ENCODE measurements at regions not wholly inside any gene's neighbourhood (a gene's known extent, or its start where the extent isn't known, plus 50 kb on each side); places are given as distances from the start of the nearest gene placed in this dataset.
"Not testable (repeated sequence)": the region's sequence is repeated elsewhere in the genome, so short reads cannot be mapped to it uniquely, and the experiment has no call there.

- Mint-ChIP-seq H3K36me3 (peaks cover 0 to 3% (median 0%) of the 10 kb centered on the region in 3 donors), H3K27ac (no peak overlapping the region), H3K4me3 (no peak overlapping the region), H3K4me1 (no peaks in the 10 kb centered on the region), H3K9me3 (no peaks in the 10 kb centered on the region), H3K27me3 (ENCODE audit: low read depth in 3 of 3) (peaks cover 0 to 5% (median 5%) of the 10 kb centered on the region in 3 donors)
- no peak for DNase-seq
Measured at GRCh38 chr2:111665551-111666116, 218.4 kb downstream of the ANAPC1 start.

DNA sequence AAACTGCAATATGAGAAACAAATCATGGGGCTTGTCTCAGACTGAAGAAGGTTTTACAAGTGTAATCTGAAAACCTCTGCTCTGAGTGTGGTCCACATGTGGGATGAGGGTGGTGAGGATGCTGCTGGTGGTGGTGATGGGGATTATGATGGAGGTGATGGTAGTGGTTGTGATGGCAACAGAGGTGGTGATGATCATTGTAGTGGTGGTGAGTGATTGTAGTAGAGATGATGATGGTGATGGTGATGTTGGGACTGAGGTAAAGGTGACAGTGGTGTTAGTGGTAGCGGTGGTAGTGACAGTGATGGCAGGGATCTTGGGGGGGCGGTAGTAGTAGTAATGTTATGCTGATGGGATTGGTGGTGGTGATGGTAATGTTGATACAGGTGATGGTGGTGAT lies 217.8 kb downstream of the ANAPC1 start:
- Mint-ChIP-seq H3K4me1 (no peaks in the 10 kb centered on the region), H3K36me3 (no peaks in the 10 kb centered on the region), H3K27me3 (ENCODE audit: low read depth in 3 of 3) (peaks cover 0 to 5% (median 3%) of the 10 kb centered on the region in 3 donors), H3K9me3 (no peaks in the 10 kb centered on the region), H3K27ac (no peak overlapping the region), H3K4me3 (no peak overlapping the region)
- DNase-seq: peak in 2 of 3 donors; percentile 5 to 25

DNA sequence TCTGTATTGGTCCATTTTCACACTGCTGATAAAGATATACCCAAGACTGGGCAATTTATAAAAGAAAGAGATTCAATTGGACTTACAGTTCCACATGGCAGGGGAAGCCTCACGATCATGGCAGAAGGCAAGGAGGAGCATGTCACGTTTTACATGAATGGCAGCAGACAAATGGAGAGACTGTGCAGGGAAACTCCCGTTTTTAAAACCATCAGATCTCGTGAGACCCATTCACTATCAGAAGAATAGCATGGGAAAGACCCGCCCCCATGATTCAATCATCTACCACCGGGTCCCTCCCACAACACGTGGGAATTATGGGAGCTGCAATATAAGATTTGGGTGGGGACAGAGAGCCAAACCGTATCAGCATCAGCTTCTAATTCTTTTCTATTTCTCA lies 217.0 kb downstream of the ANAPC1 start:
- Mint-ChIP-seq H3K27me3 (ENCODE audit: low read depth in 3 of 3) (peaks cover 0 to 5% (median 0%) of the 10 kb centered on the region in 3 donors), H3K4me3 (no peak overlapping the region), H3K36me3 (no peaks in the 10 kb centered on the region), H3K9me3 (no peaks in the 10 kb centered on the region), H3K27ac (no peak overlapping the region), H3K4me1 (no peaks in the 10 kb centered on the region)
- no peak for DNase-seq

GRCh38 chr2:111667542-111668273 lies 216.3 kb downstream of the ANAPC1 start:
- H3K36me3 Mint-ChIP-seq: no peaks in the 10 kb centered on the region
- no peaks in the 10 kb centered on the region for H3K4me1 Mint-ChIP-seq
- no peaks in the 10 kb centered on the region for H3K9me3 Mint-ChIP-seq
- no peak overlapping the region for H3K27ac Mint-ChIP-seq
- no peak overlapping the region for H3K4me3 Mint-ChIP-seq
- H3K27me3 Mint-ChIP-seq (ENCODE audit: low read depth in 3 of 3): peaks cover 0 to 5% (median 0%) of the 10 kb centered on the region in 3 donors
- no peak for DNase-seq

- no peaks in the 10 kb centered on the region for H3K4me1 Mint-ChIP-seq
- no peaks in the 10 kb centered on the region for H3K9me3 Mint-ChIP-seq
- DNase-seq: no peak
- H3K36me3 Mint-ChIP-seq: no peaks in the 10 kb centered on the region
- no peak overlapping the region for H3K27ac Mint-ChIP-seq
- H3K27me3 Mint-ChIP-seq (ENCODE audit: low read depth in 3 of 3): peaks cover 0 to 3% (median 0%) of the 10 kb centered on the region in 3 donors
- no peak overlapping the region for H3K4me3 Mint-ChIP-seq
Measured at GRCh38 chr2:111668274-111668616, 215.7 kb downstream of the ANAPC1 start.

DNA sequence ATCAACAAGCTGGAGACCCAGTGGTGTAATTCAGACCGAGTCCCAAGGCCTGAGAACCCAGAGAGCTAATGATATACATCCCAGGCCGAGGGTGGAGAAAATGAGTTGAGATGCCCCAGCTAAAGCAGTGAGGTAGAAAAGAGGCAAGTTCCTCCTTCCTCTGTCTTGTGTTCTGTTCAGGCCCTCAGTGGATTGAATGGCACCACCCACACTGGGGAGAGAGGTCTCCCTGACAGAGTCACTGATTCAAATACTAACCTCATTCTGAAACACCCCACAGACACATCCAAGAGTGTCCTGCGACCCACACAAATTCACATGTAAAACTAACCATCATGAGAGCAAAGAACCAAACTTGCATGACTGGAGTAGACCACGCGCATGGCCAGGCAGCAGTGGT lies 215.3 kb downstream of the ANAPC1 start:
- no peaks in the 10 kb centered on the region for H3K9me3 Mint-ChIP-seq
- no peak for DNase-seq
- peaks cover 0 to 3% (median 0%) of the 10 kb centered on the region in 3 donors for H3K27me3 Mint-ChIP-seq (ENCODE audit: low read depth in 3 of 3)
- peak overlapping the region in 1 of 6 donors; percentile 12 for H3K27ac Mint-ChIP-seq
- H3K36me3 Mint-ChIP-seq: no peaks in the 10 kb centered on the region
- H3K4me1 Mint-ChIP-seq: no peaks in the 10 kb centered on the region
- no peak overlapping the region for H3K4me3 Mint-ChIP-seq

GRCh38 chr2:111669928-111670695 lies 213.9 kb downstream of the ANAPC1 start:
- Mint-ChIP-seq H3K4me1 (no peaks in the 10 kb centered on the region), H3K4me3 (no peak overlapping the region), H3K27me3 (ENCODE audit: low read depth in 3 of 3) (peaks cover 0 to 3% (median 0%) of the 10 kb centered on the region in 3 donors), H3K9me3 (no peaks in the 10 kb centered on the region), H3K27ac (no peak overlapping the region), H3K36me3 (no peaks in the 10 kb centered on the region)
- DNase-seq: no peak

DNA sequence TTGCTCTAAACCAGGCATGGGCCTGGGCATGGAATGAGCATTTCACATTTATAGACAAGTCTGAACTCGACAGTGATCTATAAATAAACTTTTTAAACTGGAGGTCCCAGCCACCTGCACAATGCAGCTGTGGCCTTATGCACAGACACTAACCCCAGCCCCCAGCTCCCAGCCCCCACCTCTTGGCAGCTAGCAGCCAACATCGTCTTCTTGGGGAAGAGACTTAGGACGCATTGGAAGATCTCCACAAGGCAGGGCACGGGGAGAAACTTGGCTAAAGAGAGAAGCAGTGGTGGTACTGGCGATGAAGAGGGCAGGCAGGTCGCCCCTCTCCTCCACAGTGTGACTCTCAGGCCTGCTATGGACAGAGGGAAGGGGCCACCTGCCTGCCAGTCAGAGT lies 213.2 kb downstream of the ANAPC1 start:
- no peaks in the 10 kb centered on the region for H3K9me3 Mint-ChIP-seq
- no peak overlapping the region for H3K27ac Mint-ChIP-seq
- H3K27me3 Mint-ChIP-seq (ENCODE audit: low read depth in 3 of 3): peaks cover 0 to 3% (median 0%) of the 10 kb centered on the region in 3 donors
- no peaks in the 10 kb centered on the region for H3K4me1 Mint-ChIP-seq
- H3K4me3 Mint-ChIP-seq: no peak overlapping the region
- no peaks in the 10 kb centered on the region for H3K36me3 Mint-ChIP-seq
- DNase-seq: no peak

GRCh38 chr2:111671426-111672150 lies 212.4 kb downstream of the ANAPC1 start:
- Mint-ChIP-seq H3K27me3 (ENCODE audit: low read depth in 3 of 3) (peaks cover 0 to 3% (median 0%) of the 10 kb centered on the region in 3 donors), H3K27ac (no peak overlapping the region), H3K4me1 (no peaks in the 10 kb centered on the region), H3K4me3 (no peak overlapping the region), H3K36me3 (no peaks in the 10 kb centered on the region), H3K9me3 (no peaks in the 10 kb centered on the region)
- DNase-seq: no peak

- not testable (repeated sequence) for H3K27me3 Mint-ChIP-seq (ENCODE audit: low read depth in 3 of 3); H3K27ac Mint-ChIP-seq; DNase-seq; H3K36me3 Mint-ChIP-seq; H3K4me1 Mint-ChIP-seq; H3K9me3 Mint-ChIP-seq; H3K4me3 Mint-ChIP-seq
Measured at GRCh38 chr2:111672641-111673040, 211.4 kb downstream of the ANAPC1 start.

- Mint-ChIP-seq H3K36me3 (no peaks in the 10 kb centered on the region), H3K4me3 (no peak overlapping the region), H3K27ac (no peak overlapping the region), H3K27me3 (ENCODE audit: low read depth in 3 of 3) (peaks cover 0 to 6% (median 2%) of the 10 kb centered on the region in 3 donors), H3K9me3 (no peaks in the 10 kb centered on the region), H3K4me1 (no peaks in the 10 kb centered on the region)
- DNase-seq: no peak
Measured at GRCh38 chr2:111673526-111673925, 210.5 kb downstream of the ANAPC1 start.

DNA sequence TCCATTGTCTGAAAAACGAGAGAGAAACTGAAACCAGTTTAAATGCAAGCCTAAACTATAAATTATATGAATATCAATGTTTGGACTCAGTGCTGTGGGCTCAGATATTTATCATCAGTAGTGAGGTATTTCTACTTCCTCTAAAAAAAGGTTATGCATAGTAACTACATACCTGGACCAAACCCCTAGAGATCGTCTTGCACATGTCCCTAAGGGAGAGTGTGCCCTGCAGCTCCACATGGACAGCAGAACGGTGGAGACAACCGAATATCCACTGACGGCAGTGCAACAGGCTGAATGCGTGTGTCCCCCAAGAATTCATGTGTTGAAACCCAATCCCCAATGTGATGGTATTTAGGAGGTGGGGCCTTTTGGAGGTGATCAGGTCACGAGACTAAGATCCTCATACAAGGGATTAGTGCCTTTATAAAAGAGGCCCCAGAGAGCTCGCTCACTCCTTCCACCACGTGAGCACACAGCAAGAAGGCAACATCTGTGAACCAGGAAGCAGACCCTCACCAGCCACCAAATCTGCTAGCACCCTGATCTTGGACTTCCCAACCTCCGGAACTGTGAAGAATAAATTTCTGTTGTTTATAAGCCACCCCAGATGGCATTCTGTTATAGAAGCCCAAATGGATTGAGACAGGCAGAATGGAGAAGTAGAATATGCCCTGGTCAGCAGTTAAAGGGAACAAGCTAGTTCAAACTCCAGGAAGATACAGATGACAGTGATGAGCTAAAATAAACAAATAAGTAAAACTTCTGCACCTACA lies 208.4 kb downstream of the ANAPC1 start:
- H3K9me3 Mint-ChIP-seq: no peaks in the 10 kb centered on the region
- peaks cover 0 to 2% (median 2%) of the 10 kb centered on the region in 3 donors for H3K27me3 Mint-ChIP-seq (ENCODE audit: low read depth in 3 of 3)
- H3K27ac Mint-ChIP-seq: no peak overlapping the region
- no peaks in the 10 kb centered on the region for H3K4me1 Mint-ChIP-seq
- DNase-seq: no peak
- no peaks in the 10 kb centered on the region for H3K36me3 Mint-ChIP-seq
- no peak overlapping the region for H3K4me3 Mint-ChIP-seq

DNA sequence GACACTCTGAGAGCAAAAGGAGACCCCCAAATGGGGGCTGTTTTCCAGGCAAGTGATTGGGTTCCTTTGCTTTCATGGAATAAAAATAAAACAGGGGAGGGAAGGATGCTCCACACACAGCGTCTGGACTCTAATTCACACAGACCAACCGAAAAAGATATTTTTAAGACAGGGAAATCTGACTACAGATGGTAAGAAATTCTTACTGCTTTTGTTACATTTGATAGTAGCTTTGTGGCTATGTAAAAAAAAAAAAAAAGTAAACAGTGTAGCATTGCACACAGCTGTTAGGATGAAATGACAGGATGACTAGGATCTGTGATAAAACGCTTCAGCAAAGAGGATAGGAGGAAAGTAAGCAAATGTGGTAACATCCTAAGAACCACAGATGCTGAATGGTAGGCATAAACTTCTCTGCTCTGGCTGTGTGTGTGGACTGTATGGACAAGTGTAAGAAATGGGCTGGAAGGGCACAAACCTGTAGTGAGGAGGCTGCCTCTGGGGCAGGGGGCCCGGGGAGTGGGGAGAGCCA lies 207.6 kb downstream of the ANAPC1 start:
- peaks cover 0 to 2% (median 2%) of the 10 kb centered on the region in 3 donors for H3K27me3 Mint-ChIP-seq (ENCODE audit: low read depth in 3 of 3)
- no peaks in the 10 kb centered on the region for H3K9me3 Mint-ChIP-seq
- DNase-seq: no peak
- no peak overlapping the region for H3K27ac Mint-ChIP-seq
- H3K36me3 Mint-ChIP-seq: no peaks in the 10 kb centered on the region
- no peaks in the 10 kb centered on the region for H3K4me1 Mint-ChIP-seq
- no peak overlapping the region for H3K4me3 Mint-ChIP-seq

All from immature natural killer cell (primary cell).